ENCODE measurements at regions not wholly inside any gene's neighbourhood (a gene's known extent, or its start where the extent isn't known, plus 50 kb on each side); places are given as distances from the start of the nearest gene placed in this dataset.

- no peak for TF ChIP-seq GRHL2 (CRISPR knock-in tag; IDR thresholded peaks at IDR 0.05; ENCODE audit: insufficient replicate concordance, severe bottlenecking)
- TF ChIP-seq ZSCAN18 (CRISPR knock-in tag; IDR thresholded peaks at IDR 0.05), result no peak
- TF ChIP-seq NR3C1 (CRISPR knock-in tag; conservative IDR thresholded peaks at IDR 0.05; ENCODE audit: low read depth), result no peak
- TF ChIP-seq FOXJ3 (CRISPR knock-in tag; IDR thresholded peaks at IDR 0.05; ENCODE audit: borderline replicate concordance), result no peak
- TF ChIP-seq CBFB (CRISPR knock-in tag; IDR thresholded peaks at IDR 0.05; ENCODE audit: low read depth), result no peak
- no peak for TF ChIP-seq ZNF425 (CRISPR knock-in tag; conservative IDR thresholded peaks at IDR 0.05)
- no peak for TF ChIP-seq ETV6 (CRISPR knock-in tag; IDR thresholded peaks at IDR 0.05)
- TF ChIP-seq FOXP1 (CRISPR knock-in tag; IDR thresholded peaks at IDR 0.05; ENCODE audit: borderline replicate concordance), result no peak
- no peak for TF ChIP-seq SP1 (CRISPR knock-in tag; conservative IDR thresholded peaks at IDR 0.05)
- TF ChIP-seq ZNF138 (CRISPR knock-in tag; conservative IDR thresholded peaks at IDR 0.05), result no peak
- TF ChIP-seq, protein P1, sequence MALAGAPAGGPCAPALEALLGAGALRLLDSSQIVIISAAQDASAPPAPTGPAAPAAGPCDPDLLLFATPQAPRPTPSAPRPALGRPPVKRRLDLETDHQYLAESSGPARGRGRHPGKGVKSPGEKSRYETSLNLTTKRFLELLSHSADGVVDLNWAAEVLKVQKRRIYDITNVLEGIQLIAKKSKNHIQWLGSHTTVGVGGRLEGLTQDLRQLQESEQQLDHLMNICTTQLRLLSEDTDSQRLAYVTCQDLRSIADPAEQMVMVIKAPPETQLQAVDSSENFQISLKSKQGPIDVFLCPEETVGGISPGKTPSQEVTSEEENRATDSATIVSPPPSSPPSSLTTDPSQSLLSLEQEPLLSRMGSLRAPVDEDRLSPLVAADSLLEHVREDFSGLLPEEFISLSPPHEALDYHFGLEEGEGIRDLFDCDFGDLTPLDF (CRISPR knock-in tag; IDR thresholded peaks at IDR 0.05), result no peak
- no peak for TF ChIP-seq KAT7 (CRISPR knock-in tag; IDR thresholded peaks at IDR 0.05; ENCODE audit: borderline replicate concordance)
- TF ChIP-seq ZNF121 (CRISPR knock-in tag; IDR thresholded peaks at IDR 0.05), result no peak
- TF ChIP-seq E2F5 (CRISPR knock-in tag; IDR thresholded peaks at IDR 0.05), result no peak
- TF ChIP-seq, protein P2, sequence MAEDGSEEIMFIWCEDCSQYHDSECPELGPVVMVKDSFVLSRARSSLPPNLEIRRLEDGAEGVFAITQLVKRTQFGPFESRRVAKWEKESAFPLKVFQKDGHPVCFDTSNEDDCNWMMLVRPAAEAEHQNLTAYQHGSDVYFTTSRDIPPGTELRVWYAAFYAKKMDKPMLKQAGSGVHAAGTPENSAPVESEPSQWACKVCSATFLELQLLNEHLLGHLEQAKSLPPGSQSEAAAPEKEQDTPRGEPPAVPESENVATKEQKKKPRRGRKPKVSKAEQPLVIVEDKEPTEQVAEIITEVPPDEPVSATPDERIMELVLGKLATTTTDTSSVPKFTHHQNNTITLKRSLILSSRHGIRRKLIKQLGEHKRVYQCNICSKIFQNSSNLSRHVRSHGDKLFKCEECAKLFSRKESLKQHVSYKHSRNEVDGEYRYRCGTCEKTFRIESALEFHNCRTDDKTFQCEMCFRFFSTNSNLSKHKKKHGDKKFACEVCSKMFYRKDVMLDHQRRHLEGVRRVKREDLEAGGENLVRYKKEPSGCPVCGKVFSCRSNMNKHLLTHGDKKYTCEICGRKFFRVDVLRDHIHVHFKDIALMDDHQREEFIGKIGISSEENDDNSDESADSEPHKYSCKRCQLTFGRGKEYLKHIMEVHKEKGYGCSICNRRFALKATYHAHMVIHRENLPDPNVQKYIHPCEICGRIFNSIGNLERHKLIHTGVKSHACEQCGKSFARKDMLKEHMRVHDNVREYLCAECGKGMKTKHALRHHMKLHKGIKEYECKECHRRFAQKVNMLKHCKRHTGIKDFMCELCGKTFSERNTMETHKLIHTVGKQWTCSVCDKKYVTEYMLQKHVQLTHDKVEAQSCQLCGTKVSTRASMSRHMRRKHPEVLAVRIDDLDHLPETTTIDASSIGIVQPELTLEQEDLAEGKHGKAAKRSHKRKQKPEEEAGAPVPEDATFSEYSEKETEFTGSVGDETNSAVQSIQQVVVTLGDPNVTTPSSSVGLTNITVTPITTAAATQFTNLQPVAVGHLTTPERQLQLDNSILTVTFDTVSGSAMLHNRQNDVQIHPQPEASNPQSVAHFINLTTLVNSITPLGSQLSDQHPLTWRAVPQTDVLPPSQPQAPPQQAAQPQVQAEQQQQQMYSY (CRISPR knock-in tag; IDR thresholded peaks at IDR 0.05), result no peak
- TF ChIP-seq, protein P3, sequence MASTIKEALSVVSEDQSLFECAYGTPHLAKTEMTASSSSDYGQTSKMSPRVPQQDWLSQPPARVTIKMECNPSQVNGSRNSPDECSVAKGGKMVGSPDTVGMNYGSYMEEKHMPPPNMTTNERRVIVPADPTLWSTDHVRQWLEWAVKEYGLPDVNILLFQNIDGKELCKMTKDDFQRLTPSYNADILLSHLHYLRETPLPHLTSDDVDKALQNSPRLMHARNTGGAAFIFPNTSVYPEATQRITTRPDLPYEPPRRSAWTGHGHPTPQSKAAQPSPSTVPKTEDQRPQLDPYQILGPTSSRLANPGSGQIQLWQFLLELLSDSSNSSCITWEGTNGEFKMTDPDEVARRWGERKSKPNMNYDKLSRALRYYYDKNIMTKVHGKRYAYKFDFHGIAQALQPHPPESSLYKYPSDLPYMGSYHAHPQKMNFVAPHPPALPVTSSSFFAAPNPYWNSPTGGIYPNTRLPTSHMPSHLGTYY (CRISPR knock-in tag; IDR thresholded peaks at IDR 0.05), result no peak
- no peak for TF ChIP-seq EMX1 (CRISPR knock-in tag; IDR thresholded peaks at IDR 0.05)
- Mint-ChIP-seq H3K4me3 (no peak overlapping the region), H3K27me3 (ENCODE audit: low read depth) (no peaks in the 10 kb centered on the region; the same call in 1 of the 2 replicates), H3K4me1 (peaks cover 36% of the 10 kb centered on the region), H3K9me3 (peaks cover 8% of the 10 kb centered on the region), H3K27ac (no peak overlapping the region), H3K36me3 (peaks cover 9% of the 10 kb centered on the region)
- ATAC-seq, result no peak
- ChIA-PET CTCF (no interaction called here), POLR2A (no interaction called here)
- no peak for DNase-seq (ENCODE audit: low spot score)
These were observed 138.0 kb upstream of the USP9X start for GRCh38 chrX:40947276-40947675.
